GM13976 (cell line): ENCODE measurements at regions not wholly inside any gene's neighbourhood (a gene's known extent, or its start where the extent isn't known, plus 50 kb on each side); places are given as distances from the start of the nearest gene placed in this dataset.

Experiments used
- DNase-seq: peaks from one replicate; pipeline ENCODE4 v3.0.0; 2012; ENCODE audit warnings: low spot score
- CTCF ChIP-seq: IDR thresholded peaks from 2 replicates; pipeline ENCODE4 v1.5.1; 2012; ENCODE audit warnings: borderline replicate concordance, mild to moderate bottlenecking; ENCODE audit not compliant: insufficient read depth; ENCODE audit errors: extremely low read depth, missing control alignments, control extremely low read depth
- in situ Hi-C: fragments of 300-500 bp; cut with MboI; formaldehyde crosslinking; loops from one replicate; pipeline ENCODE4 v1.12.0; 2022; ENCODE audit warnings: low sequenced_read_pairs, mixed read lengths, inconsistent platforms; ENCODE audit not compliant: unreplicated experiment

- no peak for DNase-seq
- in situ Hi-C loops, result no loop called here
- TF ChIP-seq CTCF, result no peak
Measured at GRCh38 chr1:30541721-30542485, 181.5 kb downstream of the MATN1 start.

GRCh38 chr1:30540611-30541192, 182.7 kb downstream of the MATN1 start:
- no peak for TF ChIP-seq CTCF
- DNase-seq, result no peak
- in situ Hi-C loops, result no loop called here

GRCh38 chr1:30539884-30540283, 183.5 kb downstream of the MATN1 start:
- no peak for TF ChIP-seq CTCF
- in situ Hi-C loops, result no loop called here
- no peak for DNase-seq

- in situ Hi-C loops, result no loop called here
- DNase-seq, result no peak
Measured at GRCh38 chr1:30538993-30539867, 184.2 kb downstream of the MATN1 start.

GRCh38 chr1:30538226-30538992, 185.0 kb downstream of the MATN1 start:
- TF ChIP-seq CTCF, result no peak
- no peak for DNase-seq
- in situ Hi-C loops, result no loop called here

More at GRCh38 chr1:30538993-30539867, 184.2 kb downstream of the MATN1 start:
- TF ChIP-seq CTCF, result no peak

GRCh38 chr1:30537279-30537678, 186.1 kb downstream of the MATN1 start:
- TF ChIP-seq CTCF, result no peak
- in situ Hi-C loops, result no loop called here
- no peak for DNase-seq
